Activated naive CD4-positive, alpha-beta T cell treated with anti-CD3 and anti-CD28 coated beads, Interleukin-2, amount 50 U/mL, for 72 hours (primary cell): ENCODE measurements at regions not wholly inside any gene's neighbourhood (a gene's known extent, or its start where the extent isn't known, plus 50 kb on each side); places are given as distances from the start of the nearest gene placed in this dataset.

ENCODE experiments used
- ATAC-seq, 2 donors: fragments of 150-1000 bp; cut with Tn5 transposase; 2 replicates each; pipeline ENCODE4 v1.10.0; 2021; ENCODE audit warnings: mild to moderate bottlenecking in 2 of 2, moderate library complexity in 2 of 2
- DNase-seq, 2 donors: peaks; one replicate each; pipeline ENCODE4 v3.0.0; 2021 to 2022; ENCODE audit warnings: low spot score in 2 of 2
- H3K27ac Mint-ChIP-seq, 2 donors: one replicate each; pipeline ENCODE4 v1.8.0; 2022; ENCODE audit warnings: mild to moderate bottlenecking in 2 of 2, mixed read lengths in 2 of 2
- H3K36me3 Mint-ChIP-seq, 2 donors: one replicate each; pipeline ENCODE4 v1.8.0; 2022; ENCODE audit warnings: mixed read lengths in 2 of 2
- H3K9me3 Mint-ChIP-seq, 2 donors: one replicate each; pipeline ENCODE4 v1.8.0; 2022; ENCODE audit warnings: mixed read lengths in 2 of 2

DNA sequence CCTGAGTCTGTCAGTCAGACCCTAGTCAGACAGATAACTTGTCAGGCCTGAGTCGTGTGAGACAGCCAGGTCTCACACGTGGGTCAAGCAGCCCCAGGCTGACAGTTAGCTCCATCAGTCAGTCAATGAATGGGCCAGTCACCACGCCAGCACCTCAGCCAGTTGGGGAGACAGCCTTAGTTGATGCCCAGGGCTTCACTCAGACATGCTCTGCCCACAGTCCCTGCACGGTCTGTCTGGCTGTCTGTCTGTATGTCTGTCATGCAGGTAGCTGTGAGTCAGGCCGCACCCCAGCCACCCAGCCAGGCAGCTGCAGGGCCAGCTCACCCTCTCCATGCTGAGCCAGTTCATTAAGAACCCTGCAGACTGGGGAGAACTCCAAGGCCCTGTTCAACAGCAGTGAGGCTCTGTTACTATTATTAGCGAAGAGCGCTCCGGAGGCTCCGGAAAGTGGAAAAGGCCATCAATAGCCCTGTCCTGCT lies 141.1 kb upstream of the PCBD1 start:
- Mint-ChIP-seq H3K36me3 (no peaks in the 10 kb centered on the region), H3K9me3 (peaks cover 0 to 6% of the 10 kb centered on the region in 2 donors), H3K27ac (no peak overlapping the region)
- DNase-seq (no peak), ATAC-seq (no peak)

DNA sequence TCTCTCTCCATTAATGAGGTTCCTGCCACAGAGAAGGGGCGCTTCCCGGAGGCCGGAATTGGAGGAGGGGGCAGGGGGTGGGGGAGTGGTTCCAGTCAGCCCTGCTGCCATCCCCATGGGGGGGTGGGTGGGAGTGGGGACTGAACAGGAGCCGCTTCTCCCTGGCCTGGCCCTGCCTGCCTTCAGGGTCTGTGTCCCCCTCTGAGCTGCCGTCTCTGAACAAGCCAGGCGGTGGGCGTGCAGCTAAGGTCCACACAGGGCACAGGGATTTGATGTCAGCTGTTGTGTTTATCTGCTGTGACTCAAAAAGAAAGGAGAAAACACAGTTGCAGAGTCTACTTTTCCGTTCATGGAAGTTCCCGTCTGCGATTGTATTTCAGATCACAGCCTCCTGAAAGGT lies 141.5 kb upstream of the PCBD1 start:
- Mint-ChIP-seq H3K36me3 (no peaks in the 10 kb centered on the region), H3K27ac (no peak overlapping the region), H3K9me3 (peaks cover 0 to 6% of the 10 kb centered on the region in 2 donors)
- ATAC-seq = no peak
- no peak for DNase-seq

DNA sequence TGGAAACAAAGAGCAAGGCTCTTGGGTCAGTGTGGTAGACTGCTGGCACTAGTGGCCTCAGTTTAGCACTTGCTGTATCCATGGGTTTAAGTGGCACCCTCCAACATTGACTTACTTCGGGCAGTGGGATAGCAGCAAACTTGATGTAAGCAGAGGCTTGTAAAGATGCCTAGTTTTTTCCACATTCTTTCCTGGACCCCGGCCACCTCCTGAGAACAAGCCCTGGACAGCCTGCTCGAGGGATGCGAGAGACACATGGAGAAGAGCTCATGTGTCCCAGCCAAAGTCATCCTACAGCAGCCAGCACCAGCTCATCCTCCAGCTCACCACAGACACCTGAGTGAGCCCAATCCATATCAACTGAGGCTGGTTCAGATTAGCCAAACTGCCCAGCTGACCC lies 142.7 kb upstream of the PCBD1 start:
- ATAC-seq (no peak), DNase-seq (no peak)
- Mint-ChIP-seq H3K36me3 (no peaks in the 10 kb centered on the region), H3K27ac (no peak overlapping the region), H3K9me3 (peaks cover 0 to 6% of the 10 kb centered on the region in 2 donors)

- Mint-ChIP-seq H3K36me3 (no peaks in the 10 kb centered on the region), H3K9me3 (peaks cover 0 to 6% of the 10 kb centered on the region in 2 donors), H3K27ac (no peak overlapping the region)
- DNase-seq (no peak), ATAC-seq (no peak)
Measured at GRCh38 chr10:71031603-71032002, 143.2 kb upstream of the PCBD1 start.

GRCh38 chr10:71032887-71033286 lies 144.5 kb upstream of the PCBD1 start:
- H3K27ac Mint-ChIP-seq = no peak overlapping the region
- peaks cover 0 to 6% of the 10 kb centered on the region in 2 donors for H3K9me3 Mint-ChIP-seq
- DNase-seq = no peak
- no peak for ATAC-seq
- no peaks in the 10 kb centered on the region for H3K36me3 Mint-ChIP-seq

DNA sequence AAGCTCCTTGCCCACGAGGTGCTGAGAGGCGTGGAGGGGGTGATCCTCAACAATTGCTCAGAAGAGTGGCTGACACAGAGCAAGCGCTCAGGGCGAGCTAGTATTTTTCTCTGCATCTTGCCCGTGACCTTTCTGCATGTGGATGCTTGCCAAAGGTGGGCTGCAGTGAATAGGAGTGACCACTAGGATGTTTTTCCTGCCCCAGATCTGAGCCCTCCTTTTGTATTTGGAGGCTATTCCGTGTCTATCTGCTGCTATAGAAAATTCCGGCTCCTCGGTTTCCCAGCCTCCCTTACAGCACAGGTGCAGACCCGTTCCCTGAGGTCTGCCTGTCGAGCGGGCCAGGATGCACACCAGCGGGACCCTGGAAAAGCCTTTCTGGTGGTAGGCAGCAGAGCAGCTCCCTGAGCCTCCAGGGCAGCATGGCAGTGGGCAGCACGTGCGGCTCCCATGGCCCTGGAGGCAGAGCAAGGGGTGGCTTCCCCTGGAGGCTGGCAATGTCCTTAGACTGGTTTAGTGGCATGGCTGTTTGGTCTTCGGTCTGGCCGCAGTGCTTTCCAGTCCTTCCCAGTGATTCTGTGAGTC lies 145.1 kb upstream of the PCBD1 start:
- H3K9me3 Mint-ChIP-seq = peaks cover 0 to 6% of the 10 kb centered on the region in 2 donors
- no peak overlapping the region for H3K27ac Mint-ChIP-seq
- ATAC-seq (no peak), DNase-seq (no peak)
- no peaks in the 10 kb centered on the region for H3K36me3 Mint-ChIP-seq

GRCh38 chr10:71035511-71036296 lies 147.3 kb upstream of the PCBD1 start:
- peak in 1 of 2 donors; percentile 44 for DNase-seq

GRCh38 chr10:71036297-71036966 lies 148.1 kb upstream of the PCBD1 start:
- no peaks in the 10 kb centered on the region for H3K36me3 Mint-ChIP-seq
- DNase-seq = peak in 1 of 2 donors; percentile 35
- ATAC-seq = no peak
- no peak overlapping the region for H3K27ac Mint-ChIP-seq
- peaks cover 0 to 6% of the 10 kb centered on the region in 2 donors for H3K9me3 Mint-ChIP-seq

More at GRCh38 chr10:71035511-71036296, 147.3 kb upstream of the PCBD1 start:
- no peak for ATAC-seq
- Mint-ChIP-seq H3K27ac (no peak overlapping the region), H3K9me3 (peaks cover 0 to 6% of the 10 kb centered on the region in 2 donors), H3K36me3 (no peaks in the 10 kb centered on the region)

GRCh38 chr10:71038091-71038633 lies 149.8 kb upstream of the PCBD1 start:
- no peak for ATAC-seq
- no peak for DNase-seq

GRCh38 chr10:71038921-71039320 lies 150.6 kb upstream of the PCBD1 start:
- H3K36me3 Mint-ChIP-seq = no peaks in the 10 kb centered on the region
- no peaks in the 10 kb centered on the region for H3K9me3 Mint-ChIP-seq
- DNase-seq (no peak), ATAC-seq (no peak)
- H3K27ac Mint-ChIP-seq = no peak overlapping the region

More at GRCh38 chr10:71038091-71038633, 149.8 kb upstream of the PCBD1 start:
- H3K27ac Mint-ChIP-seq = no peak overlapping the region
- no peaks in the 10 kb centered on the region for H3K9me3 Mint-ChIP-seq
- H3K36me3 Mint-ChIP-seq = no peaks in the 10 kb centered on the region

DNA sequence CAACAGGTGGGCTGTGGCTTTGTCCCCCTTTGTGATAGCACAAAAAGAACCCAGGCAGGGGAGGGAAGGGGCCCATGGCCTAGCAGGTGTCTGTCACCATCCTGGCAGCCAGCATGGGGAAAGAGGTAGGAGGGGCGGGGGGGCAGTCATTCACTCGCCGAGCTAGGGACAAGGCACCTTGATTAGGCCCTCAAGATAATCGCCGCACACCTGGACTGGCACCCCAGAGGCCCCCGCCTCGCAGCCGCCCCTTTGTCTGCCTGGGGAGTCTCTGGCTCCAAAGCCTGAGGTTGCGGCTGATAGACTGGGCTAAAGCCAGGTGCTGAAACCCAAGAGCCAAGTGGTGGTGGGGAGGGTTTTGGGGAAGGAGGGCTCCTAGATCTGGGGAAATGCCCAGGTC lies 151.2 kb upstream of the PCBD1 start:
- ATAC-seq = no peak
- H3K9me3 Mint-ChIP-seq = no peaks in the 10 kb centered on the region
- DNase-seq = no peak
- H3K36me3 Mint-ChIP-seq = no peaks in the 10 kb centered on the region
- H3K27ac Mint-ChIP-seq = peak overlapping the region in 1 of 2 donors; percentile 50

DNA sequence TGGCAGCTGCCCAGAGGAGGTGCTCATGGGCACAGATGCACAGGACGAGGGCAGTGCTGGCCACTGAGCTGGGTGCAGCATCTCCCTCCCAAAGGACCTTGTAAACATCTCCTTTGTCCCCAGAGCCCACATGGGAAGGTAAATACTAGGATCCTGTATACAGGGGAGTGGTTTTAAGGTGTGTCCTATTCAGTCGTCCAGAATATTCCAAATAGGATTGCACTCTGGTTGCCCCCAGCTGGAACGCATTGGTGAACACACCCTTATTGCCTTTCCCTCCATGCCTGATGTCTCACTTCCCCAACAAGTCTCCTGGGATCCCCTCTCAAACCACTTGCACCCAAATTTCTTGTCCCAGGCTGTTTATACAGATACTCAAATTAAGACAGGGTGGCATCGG lies 152.0 kb upstream of the PCBD1 start:
- H3K27ac Mint-ChIP-seq = no peak overlapping the region
- no peaks in the 10 kb centered on the region for H3K9me3 Mint-ChIP-seq
- H3K36me3 Mint-ChIP-seq = no peaks in the 10 kb centered on the region
- no peak for ATAC-seq
- DNase-seq = peak in 1 of 2 donors; percentile 33

DNA sequence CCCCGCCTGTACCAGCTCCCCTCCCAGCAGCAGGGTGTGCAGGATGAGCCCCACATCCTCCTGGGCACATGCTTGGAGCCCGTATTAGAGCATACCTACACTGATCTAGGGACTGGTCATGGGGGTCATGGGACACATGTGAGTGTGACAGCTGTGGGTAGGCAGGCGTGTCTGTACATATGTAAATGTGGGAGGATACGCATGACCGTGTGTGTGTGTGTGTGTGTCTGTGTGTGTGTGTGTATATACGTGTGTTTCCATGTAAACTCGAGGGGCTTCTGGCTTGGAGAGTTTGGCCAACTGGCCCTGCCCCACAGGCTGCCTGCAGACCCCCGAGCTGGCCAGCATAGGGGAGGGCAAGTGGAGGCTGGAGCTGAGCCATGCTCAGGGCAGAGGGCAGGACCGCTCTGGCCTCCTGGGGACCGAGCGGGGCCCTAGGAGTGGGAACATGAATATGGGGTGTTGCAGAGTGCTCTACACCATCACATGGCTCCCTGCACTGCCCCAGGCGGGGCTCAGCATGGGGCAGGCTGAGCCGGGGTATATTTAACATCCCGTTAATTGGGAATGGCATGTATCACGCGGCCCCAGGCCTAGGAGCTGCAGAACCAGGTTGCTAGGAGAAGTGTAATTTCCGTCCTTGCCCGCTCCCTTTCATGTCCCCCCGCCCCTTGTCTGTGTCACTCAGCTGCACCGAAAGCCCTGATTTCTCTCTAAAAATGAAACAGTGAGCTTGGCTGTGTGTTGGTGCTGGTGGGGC lies 152.7 kb upstream of the PCBD1 start:
- H3K9me3 Mint-ChIP-seq = no peaks in the 10 kb centered on the region
- no peak for ATAC-seq

GRCh38 chr10:71042216-71042615 lies 153.9 kb upstream of the PCBD1 start:
- DNase-seq = no peak
- no peaks in the 10 kb centered on the region for H3K9me3 Mint-ChIP-seq
- H3K27ac Mint-ChIP-seq = no peak overlapping the region
- H3K36me3 Mint-ChIP-seq = no peaks in the 10 kb centered on the region
- no peak for ATAC-seq

More for the DNA sequence above, 152.7 kb upstream of the PCBD1 start:
- Mint-ChIP-seq H3K36me3 (no peaks in the 10 kb centered on the region), H3K27ac (no peak overlapping the region)
- DNase-seq = peak in 1 of 2 donors; percentile 41

- ATAC-seq (no peak), DNase-seq (no peak)
- no peak overlapping the region for H3K27ac Mint-ChIP-seq
- no peaks in the 10 kb centered on the region for H3K36me3 Mint-ChIP-seq
- H3K9me3 Mint-ChIP-seq = no peaks in the 10 kb centered on the region
Measured at GRCh38 chr10:71042699-71043098, 154.3 kb upstream of the PCBD1 start.

- no peak for DNase-seq
- Mint-ChIP-seq H3K36me3 (no peaks in the 10 kb centered on the region), H3K9me3 (no peaks in the 10 kb centered on the region)
Measured at GRCh38 chr10:71043858-71044257, 155.5 kb upstream of the PCBD1 start.

More at GRCh38 chr10:71043858-71044257, 155.5 kb upstream of the PCBD1 start:
- ATAC-seq = no peak
- no peak overlapping the region for H3K27ac Mint-ChIP-seq
